ENCODE measurements at regions not wholly inside any gene's neighbourhood (a gene's known extent, or its start where the extent isn't known, plus 50 kb on each side); places are given as distances from the start of the nearest gene placed in this dataset.
"Not testable (repeated sequence)": the region's sequence is repeated elsewhere in the genome, so short reads cannot be mapped to it uniquely, and the experiment has no call there.

DNA sequence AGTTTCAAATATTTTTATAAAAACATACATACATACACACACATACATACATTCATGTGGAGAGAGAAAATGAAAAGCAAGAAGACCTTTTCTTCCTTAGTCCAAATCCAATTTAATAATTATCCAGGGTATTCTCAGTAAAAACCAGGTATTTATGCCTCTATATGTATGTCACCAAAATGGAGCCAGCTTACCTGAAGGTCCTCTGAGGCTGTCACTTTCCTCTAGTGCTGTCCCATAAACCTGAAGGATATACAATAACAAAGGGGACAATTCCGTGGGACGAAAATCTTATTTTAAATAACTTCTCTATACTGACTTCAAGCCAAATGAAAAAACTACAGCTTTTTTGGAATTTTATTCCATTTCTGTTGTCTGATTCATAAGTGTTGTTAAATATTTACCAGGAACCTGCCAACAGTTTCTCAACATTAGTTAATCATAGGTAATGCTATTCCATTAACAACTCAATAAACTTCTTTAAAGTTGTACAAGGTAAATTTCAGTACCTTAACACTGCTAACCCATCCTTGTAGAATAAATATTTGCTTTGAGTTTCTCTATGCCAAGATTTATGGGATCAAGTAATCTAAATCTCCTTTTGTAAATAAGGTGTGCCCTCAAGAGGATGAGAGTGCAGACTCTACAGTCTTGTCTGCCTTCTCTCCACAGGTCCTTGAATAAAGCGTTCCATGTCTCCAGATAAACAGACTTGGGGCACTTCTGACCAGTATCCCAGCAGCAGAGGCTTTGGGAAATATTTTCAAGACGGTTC is 260.3 kb downstream of the AHR start:
- DNase-seq (ENCODE audit: low spot score): no peak

DNA sequence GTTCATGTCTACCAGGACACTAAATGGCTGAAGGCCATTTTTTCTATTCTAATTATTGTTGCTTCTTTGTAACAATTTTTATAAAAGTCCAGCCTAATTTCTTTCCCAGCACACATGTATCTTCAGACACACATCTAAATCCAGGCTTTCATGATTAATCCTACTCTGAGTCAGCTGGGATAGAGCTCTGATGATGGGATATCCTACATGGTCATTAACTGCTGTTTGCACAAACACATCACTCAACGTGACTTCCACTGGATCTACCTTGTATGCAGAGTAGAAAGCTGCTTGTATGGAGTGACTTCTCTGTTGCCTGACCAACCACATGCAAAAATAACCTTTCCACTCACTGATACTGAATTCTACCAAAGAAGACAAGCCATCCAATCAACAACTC is 260.9 kb downstream of the AHR start:
- no peak for DNase-seq (ENCODE audit: low spot score)

DNA sequence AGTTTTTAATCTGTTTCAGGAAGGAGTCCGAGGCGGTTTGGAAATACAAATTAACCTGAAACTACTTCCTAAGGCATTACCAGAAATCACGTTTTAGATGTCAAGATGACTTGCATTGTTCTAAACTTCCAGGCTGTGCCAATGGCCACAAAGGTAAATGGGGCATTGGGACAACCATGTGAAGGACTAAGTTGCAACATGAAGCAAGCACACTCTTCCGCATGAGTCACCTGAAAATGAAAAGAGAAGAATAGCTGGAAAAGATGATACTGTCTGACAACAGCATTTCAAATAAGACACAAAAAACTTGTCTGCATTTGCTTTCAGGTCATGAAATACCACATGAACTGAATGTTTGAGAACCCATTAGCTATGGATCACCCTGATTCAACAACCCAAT is 262.1 kb downstream of the AHR start:
- DNase-seq (ENCODE audit: low spot score): no peak

DNA sequence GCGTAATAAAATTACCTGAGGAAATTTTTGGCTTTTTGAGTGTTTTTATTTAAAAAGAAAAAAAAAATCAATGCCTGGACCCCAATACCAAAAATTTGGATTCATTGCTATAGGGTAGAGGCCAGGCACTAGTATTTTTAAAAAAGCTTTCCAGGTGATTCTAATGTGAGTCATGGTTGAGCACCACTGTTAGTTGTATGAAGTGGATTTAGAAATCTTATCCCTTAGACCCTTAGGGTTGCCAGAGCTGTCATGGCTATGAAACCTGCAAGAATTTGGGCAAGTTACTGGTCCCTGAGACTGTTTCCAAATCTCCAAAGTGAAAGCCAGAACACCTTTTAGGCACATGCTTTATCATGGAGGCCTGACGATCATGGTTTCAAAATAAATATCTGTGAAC is 262.5 kb downstream of the AHR start:
- DNase-seq (ENCODE audit: low spot score): no peak

DNA sequence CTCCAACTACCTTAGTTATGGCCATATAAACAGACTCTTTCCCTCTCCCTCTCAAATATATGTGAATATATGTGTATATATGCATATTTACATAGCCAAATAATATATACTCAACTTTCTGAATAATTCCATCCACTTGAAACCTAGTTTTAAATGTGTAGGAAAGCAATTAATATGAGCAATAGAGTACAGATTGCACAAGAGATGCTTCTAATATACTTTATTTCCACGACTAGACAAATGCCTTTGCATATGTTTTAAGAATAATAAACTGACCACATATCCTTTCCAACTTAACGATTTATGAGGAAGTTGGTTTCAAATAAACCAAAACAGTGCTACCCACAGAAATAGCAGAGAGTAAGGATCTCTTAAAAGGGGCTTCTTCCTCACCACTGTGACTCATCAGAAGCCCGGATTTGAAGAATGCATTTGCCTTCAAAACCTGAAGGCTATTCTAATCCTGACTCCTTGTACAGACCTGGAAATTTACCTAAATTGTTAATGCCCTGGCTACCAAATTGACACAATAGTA is 266.3 kb downstream of the AHR start:
- no peak for DNase-seq (ENCODE audit: low spot score)

DNA sequence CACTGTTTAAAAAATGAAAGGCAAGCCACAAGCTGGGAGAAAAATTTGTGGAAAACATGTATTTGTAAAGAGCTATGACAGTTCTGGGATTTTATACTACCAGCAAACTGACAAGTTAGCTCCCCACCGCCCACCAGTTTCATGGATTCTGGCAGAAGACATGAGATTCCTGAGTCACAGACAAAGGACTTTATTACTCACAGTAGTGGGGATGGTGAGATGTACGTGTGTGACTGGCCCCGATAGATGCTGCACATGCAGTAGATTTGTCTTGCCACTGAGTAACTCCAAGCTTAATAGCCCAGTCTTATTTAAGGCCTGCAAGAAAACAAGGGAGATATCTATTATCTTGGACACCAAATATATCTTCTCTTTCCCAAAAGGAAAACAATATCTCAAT is 281.7 kb downstream of the AHR start:
- no peak for DNase-seq (ENCODE audit: low spot score)

DNA sequence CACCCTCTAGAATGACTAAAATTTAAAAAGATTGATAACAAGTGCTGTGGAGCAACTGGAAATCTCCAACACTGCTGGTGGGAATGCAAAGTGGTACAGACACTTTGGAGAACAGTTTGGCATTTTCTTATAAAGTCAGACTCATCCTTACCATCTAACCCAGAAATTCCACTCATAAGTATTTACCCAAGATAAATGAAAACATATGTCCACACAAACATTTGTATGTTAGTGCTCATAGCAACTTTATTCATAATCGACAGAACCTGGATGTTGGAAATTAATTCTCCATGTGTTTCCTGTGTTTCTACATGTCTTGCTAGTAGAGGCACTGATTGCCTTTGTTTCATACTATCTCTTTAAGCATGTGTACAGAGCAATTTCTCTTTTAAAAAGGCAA is 282.4 kb downstream of the AHR start:
- no peak for DNase-seq (ENCODE audit: low spot score)

DNA sequence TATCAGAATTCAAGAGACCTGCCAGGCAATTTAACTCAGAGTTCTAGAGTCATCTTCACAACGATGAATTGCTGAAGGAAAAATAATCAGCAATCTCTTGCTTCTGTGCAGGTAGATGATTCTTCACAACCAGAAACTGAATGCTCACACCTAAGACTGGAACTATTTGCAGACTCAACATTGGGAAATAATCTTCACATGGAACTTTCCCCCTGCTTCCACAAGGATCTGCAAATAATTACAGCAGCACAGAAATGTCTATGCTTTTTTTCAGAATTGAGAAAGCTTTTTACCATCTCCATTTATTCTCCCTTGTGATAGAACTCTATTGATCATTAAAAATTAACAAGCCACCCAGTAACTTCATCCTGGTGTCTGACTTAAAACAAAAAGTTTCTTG is 282.8 kb downstream of the AHR start:
- no peak for DNase-seq (ENCODE audit: low spot score)

DNA sequence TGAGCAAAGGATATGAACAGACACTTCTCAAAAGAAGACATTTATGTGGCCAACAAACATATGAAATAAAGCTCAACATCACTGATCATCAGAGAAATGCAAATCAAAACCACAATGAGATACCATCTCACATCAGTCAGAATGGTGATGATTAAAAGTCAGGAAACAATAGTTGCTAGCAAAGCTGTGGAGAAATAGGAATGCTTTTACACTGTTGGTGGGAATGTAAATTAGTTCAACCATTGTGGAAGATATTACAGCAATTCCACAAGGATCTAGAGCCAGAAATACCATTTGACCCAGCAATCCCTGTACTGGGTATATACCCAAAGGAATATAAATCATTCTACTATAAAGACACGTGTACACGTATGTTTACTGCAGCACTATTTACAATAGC is 284.2 kb downstream of the AHR start:
- not testable (repeated sequence) for DNase-seq (ENCODE audit: low spot score)

DNA sequence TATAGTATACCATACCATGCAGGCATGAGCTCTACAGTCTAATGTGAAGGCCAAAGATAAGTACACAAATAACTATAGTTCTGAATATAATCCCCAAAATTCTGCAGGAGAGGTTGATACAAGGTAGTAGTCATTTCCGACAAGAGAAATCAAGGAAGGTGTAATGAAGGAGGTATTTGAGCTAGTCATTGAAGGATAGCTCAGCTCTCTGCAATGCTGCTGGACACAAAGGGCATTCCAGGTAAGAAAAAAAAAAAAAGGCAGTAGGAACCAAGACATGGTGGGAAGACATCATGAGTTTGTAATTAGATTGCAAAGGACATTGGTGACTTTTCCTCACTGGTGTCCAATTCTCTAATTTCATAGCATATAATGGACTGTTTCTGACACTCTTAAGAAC is 285.3 kb downstream of the AHR start:
- DNase-seq (ENCODE audit: low spot score): no peak

DNA sequence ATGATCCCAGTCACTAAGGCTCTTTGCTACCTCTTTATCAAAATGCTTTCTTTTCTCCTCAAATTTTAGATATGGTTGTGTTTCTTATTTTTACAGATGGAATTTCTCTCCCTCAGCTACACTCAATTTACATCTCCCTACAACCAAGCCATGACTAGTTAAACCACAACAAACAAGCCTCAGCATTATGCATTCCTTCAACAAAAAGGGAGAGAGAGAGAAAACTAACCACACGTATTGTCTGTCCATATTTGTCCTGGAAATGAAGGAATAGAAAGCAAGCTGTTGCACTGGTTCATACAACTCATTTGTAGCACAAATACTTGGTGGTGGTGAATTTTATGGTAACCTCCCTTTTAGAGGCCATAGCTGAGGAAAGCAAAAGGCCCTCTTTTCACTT is 286.4 kb downstream of the AHR start:
- no peak for DNase-seq (ENCODE audit: low spot score)

DNA sequence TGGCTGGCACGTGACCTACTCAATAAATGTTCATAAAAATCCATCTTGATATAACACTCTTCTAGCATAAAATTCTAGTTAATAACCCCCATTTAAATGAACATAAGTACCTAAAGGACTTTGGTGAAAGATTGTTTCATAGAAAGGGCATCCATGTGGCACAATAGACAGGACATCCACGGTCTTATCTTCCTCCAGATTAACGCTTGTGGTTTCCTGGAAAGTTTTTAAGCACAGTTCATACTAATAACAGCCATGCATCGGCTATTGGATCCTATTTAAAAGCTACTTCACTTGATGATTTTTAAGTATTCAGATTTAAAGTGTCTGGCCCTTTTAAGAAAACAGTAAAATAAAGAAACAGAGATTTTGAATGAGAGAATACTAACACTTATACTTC is 288.3 kb downstream of the AHR start:
- DNase-seq (ENCODE audit: low spot score): no peak

DNA sequence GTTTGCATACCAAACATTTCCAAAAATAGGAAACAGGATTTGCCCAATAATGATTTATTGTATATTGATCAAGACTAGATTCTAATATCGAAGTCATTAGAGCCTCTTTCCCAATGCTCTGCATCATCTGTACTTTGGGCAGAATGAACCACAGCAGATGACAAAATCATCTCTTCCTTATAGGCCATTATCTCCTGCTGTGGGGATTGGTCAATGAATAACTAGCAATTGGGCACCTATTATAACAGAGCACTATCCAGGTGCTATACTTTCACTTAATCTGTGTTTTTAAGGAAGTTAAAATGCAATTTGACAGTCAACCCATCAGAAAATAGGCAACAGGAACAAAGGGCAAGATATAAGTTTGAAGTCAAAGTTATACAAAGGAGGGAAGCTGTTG is 290.3 kb downstream of the AHR start:
- no peak for DNase-seq (ENCODE audit: low spot score)

DNA sequence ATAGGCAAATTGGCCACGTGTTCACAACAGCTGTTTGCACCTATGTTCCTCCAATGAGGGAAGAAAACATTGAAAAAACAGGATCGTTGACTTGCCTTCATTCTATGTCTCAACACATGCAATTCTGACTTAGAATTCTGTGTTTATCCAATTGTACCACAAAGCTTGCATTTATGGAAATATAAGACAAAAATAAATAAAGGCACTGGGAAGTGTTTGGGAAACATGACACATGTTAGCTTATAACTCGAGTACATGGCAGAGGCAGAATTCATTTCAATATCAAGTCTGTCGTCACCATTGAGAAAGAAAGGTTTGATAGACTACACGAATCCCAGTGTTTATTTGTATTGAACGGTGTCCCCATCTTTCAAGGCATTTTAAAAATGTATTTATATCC is 291.2 kb downstream of the AHR start:
- DNase-seq (ENCODE audit: low spot score): no peak

DNA sequence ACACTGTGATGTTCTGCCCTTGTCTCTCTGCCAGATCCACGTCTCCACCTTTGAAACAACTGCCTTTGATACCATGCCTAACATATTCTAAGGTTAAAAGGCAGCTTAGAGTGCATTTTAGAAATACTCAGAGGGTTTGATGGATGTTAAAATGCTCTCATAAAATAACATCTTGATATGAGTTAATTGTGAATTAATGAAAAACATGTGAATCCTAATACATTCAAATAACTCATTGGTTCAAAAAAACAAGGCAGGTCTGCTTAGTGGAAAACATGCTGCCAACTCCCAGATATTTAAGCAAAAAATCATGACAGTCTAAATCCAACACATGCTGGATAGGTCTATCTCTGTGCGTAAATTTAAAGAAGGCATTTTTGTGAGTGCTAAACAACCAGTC is 291.8 kb downstream of the AHR start:
- DNase-seq (ENCODE audit: low spot score): no peak

DNA sequence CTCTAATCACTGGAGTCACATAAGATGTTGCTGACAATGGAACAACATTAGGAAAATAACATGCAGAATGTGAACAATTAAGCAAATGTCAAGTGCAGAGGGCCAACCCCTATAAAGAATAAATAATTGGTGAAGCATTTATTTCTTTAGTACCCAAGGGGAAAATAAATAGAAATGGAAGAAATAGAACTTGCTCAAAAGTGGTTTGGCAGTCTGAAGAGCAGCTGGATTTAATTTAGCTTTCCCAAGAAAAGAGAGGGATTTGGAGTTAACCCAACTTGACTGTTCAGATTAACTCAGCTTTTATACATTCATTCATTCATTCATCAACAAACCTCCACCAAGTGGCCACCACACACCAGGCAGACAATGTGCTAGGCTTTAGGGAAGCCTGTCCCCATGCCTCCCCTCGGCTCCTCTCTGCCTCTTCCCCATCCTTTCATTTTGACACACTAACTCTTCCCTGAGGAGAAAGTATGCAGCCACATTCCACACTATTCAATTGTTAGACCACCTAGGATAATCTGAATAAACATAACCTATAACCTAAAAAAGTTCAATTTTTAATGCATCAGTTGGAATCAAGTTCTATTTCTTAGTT is 295.5 kb downstream of the AHR start:
- no peak for DNase-seq (ENCODE audit: low spot score)

DNA sequence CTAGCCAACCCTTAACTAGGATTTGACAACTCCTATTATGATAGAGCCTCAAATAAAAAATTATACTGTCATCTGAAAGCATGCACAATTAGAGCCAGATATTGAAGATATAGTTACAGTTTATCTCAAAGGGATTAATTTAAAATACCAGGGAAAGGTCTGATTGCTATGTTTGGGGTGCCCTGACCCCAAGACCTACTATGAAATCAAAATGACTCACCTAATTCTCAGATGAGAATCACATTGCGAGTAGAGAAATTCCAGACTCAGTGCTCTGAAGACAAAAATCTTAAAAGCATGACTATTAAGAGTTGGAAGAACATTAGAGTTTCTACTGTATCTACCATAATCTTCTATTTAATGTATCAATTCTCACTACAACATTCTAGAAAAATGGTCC is 297.1 kb downstream of the AHR start:
- no peak for DNase-seq (ENCODE audit: low spot score)

DNA sequence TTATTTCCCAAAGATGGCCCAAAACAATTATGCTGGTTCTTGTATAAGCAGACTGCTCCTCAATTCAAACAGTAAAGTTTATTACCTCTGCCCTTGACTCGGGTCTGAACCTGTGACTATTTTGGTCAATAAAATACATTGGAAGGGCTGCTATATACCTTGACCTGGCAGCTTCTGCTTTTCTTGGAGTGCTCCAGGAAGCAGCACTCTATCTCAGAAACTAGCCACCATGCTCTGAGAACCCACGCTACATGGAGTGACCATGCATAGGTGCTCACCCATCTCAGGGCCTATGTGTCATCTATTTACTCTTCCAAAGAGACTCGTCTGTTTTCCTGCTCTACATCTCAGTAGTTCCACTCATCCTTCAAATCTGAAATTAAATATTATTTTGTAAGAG is 299.9 kb downstream of the AHR start:
- DNase-seq (ENCODE audit: low spot score): no peak

DNA sequence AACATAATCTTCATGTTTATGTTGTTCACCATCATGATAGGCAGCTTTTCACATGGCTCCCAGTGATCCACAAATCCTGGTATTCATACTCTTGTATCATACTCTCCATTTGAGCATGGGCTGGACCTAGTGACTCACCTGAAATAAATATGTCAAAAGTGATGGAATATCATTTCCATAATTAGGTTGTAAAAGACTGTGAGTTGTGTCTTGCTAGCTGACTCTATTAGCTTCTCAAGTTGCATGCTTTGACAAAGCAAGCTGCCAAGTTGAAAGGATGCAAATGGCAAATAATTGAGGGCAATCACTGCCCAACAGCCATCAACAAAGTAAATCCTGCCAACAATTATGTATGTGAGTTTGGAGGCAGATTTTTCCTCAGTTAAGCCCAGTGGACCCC is 300.4 kb downstream of the AHR start:
- no peak for DNase-seq (ENCODE audit: low spot score)

DNA sequence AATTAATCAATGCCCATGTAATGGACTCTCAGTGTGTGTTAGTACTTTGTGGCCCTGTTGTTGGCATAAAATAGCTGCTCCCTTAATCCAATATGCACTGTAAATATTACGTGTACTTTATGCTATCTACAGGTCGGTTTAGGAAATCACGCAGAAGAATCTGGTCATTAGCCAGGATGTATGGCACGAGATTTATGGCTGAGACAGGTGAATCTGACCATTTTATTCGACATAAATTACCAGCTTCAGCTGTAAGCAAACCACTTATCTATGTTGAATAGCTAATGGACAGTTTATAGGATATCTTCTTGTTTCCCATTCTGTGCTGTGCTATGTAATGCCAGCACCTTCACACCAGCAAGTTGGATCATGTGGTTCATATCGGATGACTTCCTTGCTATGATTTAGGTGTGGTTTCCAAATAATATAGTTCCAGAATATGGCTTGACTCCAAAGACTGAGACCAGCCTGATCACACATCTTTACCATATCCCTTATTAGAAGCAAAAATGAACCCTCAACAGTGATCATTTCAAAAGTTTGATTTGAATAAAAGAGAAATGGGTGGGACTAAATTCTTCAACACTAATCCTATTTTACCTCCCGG is 301.4 kb downstream of the AHR start:
- no peak for DNase-seq (ENCODE audit: low spot score)

DNA sequence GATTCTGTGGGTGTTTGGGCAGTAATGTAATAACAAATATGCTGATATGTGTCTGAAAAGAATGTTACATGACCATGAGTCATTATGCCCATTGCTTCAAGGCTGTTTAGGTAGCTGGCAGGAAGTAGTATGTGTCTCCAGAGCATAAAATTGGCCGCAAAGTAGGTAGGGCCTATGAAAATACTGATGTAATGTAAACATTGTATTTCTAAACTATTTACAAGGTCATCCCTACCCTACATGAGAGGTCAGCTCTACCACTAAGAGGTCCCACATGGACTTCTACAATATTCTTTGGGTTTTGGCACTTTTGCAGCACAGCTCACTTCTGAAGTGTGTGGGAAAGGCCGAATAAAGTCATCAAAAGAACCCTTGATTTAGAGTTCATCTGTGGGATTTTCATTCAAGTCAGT is 301.9 kb downstream of the AHR start:
- no peak for DNase-seq (ENCODE audit: low spot score)

DNA sequence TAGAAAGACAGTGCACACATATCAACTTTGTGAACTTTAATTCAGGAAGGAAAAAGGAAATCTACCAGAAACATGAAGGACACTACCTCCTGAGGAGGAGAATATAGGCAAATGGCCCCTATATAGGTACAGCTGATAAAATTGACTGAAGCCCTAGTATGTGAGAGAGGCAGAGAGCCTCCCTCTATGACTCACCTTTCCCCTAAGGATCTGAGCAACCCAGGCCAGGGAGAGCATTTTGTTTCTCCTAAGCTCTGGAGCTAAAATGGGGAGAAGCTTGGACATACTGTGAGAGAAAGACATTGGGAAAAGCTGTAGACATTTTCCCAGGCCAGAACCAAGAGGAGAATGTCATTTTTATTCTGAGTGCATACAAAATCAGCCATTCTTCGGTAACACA is 303.5 kb downstream of the AHR start:
- no peak for DNase-seq (ENCODE audit: low spot score)

DNA sequence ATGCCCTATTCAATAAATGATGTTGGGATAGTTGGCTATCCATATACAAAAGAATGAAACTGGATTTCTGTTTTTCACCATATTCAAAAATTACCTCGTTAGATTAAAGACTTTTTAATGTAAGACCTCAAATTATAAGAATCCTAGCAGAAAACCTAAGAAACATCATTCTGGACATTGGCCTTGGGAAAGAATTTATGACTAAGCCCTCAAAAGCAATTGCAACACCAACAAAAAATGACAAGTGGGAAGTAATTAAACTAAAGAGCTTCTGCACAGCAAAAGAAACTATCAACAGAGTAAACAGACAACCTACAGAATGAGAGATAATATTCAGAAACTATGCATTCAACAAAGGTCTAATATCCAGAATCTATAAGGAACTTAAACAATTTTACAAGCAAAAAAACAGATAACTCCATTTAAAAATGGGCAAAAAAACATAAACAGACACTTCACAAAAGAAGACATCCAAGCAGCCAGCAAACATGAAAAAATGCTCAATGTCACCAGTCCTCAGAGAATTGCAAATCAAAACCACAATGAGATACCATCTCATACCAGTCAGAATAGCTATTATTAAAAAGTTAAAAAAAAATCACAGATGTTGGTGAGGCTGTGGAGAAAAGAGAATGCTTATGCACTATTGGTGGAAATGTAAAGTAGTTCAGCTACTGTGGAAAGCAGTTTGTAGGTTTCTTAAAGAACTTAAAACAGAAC is 309.8 kb downstream of the AHR start:
- DNase-seq (ENCODE audit: low spot score): no peak

Data from CD4-positive, alpha-beta T cell treated with Interleukin-6 at 100 ng/mL for 8 hours (primary cell).